Fibroblast of peridontal ligament (primary cell): ENCODE measurements at regions not wholly inside any gene's neighbourhood (a gene's known extent, or its start where the extent isn't known, plus 50 kb on each side); places are given as distances from the start of the nearest gene placed in this dataset.
A peak's percentile ranks its signal among the peaks of the same experiment; 100 is the strongest.
"Not testable (repeated sequence)": the region's sequence is repeated elsewhere in the genome, so short reads cannot be mapped to it uniquely, and the experiment has no call there.

ENCODE experiments used
- DNase-seq: peaks from one replicate; pipeline ENCODE4 v3.0.0-alpha.2; 2010; ENCODE audit errors: extremely low read depth

GRCh38 chr2:175612280-175612679 lies 389.8 kb downstream of the LNPK start:
- DNase-seq: no peak

- peak; percentile 32 for DNase-seq
Observed at GRCh38 chr2:175606010-175606841, 395.8 kb downstream of the LNPK start.

- DNase-seq: no peak
Observed at GRCh38 chr2:175605640-175606009, 396.4 kb downstream of the LNPK start.

- DNase-seq: no peak
Observed at GRCh38 chr2:175601969-175602368, 400.1 kb downstream of the LNPK start.

GRCh38 chr2:175599966-175600831 lies 401.9 kb downstream of the LNPK start:
- DNase-seq: no peak

- DNase-seq: no peak
Observed at GRCh38 chr2:175597286-175597685, 404.8 kb downstream of the LNPK start.

GRCh38 chr2:175595139-175595538 lies 406.9 kb downstream of the LNPK start:
- no peak for DNase-seq

GRCh38 chr2:175593686-175594525 lies 408.2 kb downstream of the LNPK start:
- DNase-seq: not testable (repeated sequence)

- DNase-seq: not testable (repeated sequence)
Observed at GRCh38 chr2:175588213-175588612, 406.7 kb upstream of the ATP5MC3 start.

GRCh38 chr2:175585496-175585895 lies 404.0 kb upstream of the ATP5MC3 start:
- no peak for DNase-seq

GRCh38 chr2:175580652-175581051 lies 399.1 kb upstream of the ATP5MC3 start:
- no peak for DNase-seq

- no peak for DNase-seq
Observed at GRCh38 chr2:175579646-175580045, 398.1 kb upstream of the ATP5MC3 start.

- no peak for DNase-seq
Observed at GRCh38 chr2:175577368-175577970, 396.0 kb upstream of the ATP5MC3 start.

GRCh38 chr2:175576875-175577274 lies 395.4 kb upstream of the ATP5MC3 start:
- no peak for DNase-seq

GRCh38 chr2:175576270-175576669 lies 394.8 kb upstream of the ATP5MC3 start:
- no peak for DNase-seq

GRCh38 chr2:175575346-175576258 lies 394.1 kb upstream of the ATP5MC3 start:
- no peak for DNase-seq

- DNase-seq: no peak
Observed at GRCh38 chr2:175574069-175574468, 392.6 kb upstream of the ATP5MC3 start.

- no peak for DNase-seq
Observed at GRCh38 chr2:175571078-175571653, 389.7 kb upstream of the ATP5MC3 start.

- DNase-seq: no peak
Observed at GRCh38 chr2:175568109-175568730, 386.7 kb upstream of the ATP5MC3 start.
